ENCODE measurements at regions not wholly inside any gene's neighbourhood (a gene's known extent, or its start where the extent isn't known, plus 50 kb on each side); places are given as distances from the start of the nearest gene placed in this dataset.

DNA sequence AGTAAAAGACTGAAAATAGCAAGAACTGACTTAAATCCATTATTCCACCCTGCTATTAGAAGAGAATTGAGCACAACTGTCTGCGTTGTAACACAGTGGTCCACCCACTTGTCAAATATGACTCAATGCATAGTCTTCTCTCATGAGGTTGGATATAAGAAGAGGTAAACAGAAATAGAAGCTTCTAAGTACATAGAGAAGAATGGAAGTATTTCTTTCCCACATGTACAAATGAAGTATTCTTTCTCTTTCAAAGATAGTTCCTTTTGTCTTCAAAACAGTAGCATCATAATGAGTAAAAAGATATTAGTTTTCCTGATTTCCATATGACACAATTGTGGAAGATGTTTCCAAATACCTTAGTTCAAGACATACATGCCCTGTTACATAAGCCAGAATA, 348.6 kb upstream of the CCDC54 start:
- TF ChIP-seq, protein P1, sequence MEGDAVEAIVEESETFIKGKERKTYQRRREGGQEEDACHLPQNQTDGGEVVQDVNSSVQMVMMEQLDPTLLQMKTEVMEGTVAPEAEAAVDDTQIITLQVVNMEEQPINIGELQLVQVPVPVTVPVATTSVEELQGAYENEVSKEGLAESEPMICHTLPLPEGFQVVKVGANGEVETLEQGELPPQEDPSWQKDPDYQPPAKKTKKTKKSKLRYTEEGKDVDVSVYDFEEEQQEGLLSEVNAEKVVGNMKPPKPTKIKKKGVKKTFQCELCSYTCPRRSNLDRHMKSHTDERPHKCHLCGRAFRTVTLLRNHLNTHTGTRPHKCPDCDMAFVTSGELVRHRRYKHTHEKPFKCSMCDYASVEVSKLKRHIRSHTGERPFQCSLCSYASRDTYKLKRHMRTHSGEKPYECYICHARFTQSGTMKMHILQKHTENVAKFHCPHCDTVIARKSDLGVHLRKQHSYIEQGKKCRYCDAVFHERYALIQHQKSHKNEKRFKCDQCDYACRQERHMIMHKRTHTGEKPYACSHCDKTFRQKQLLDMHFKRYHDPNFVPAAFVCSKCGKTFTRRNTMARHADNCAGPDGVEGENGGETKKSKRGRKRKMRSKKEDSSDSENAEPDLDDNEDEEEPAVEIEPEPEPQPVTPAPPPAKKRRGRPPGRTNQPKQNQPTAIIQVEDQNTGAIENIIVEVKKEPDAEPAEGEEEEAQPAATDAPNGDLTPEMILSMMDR (IDR thresholded peaks at IDR 0.05), result no peak
- no peak for TF ChIP-seq EZH2 (IDR thresholded peaks at IDR 0.05)
- no peak for TF ChIP-seq EZH2phosphoT487 (IDR thresholded peaks at IDR 0.05)
- no peaks in the 10 kb centered on the region for H3K36me3 ChIP-seq

DNA sequence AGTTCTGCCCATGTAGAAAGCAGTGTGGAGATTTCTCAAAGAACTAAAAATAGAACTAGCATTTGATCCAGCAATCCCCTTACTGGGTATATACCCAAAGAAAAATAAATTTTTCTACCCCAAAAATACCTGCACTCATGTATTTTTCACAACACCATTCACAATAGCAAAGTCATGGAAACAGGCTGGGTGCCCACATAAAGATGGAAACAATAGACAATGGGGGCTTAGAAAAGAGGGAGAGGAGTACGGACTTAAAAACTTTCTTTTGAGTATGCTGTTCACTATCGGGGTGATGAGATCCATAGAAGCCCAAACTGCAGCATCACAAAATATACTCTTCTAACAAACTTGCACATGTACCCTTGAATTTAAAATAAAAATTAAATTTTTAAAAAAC, 345.1 kb upstream of the CCDC54 start:
- Mint-ChIP-seq H3K27ac (no peak overlapping the region), H3K36me3 (no peaks in the 10 kb centered on the region), H3K4me3 (no peak overlapping the region), H3K27me3 (ENCODE audit: insufficient read depth, low read depth) (no peaks in the 10 kb centered on the region), H3K4me1 (no peaks in the 10 kb centered on the region), H3K9me3 (peaks cover 5% of the 10 kb centered on the region)
- H4K20me1 ChIP-seq (ENCODE audit: low read depth), result no peaks in the 10 kb centered on the region
- DNase-seq (ENCODE audit: low spot score), result no peak
- H3K4me1 ChIP-seq, result no peaks in the 10 kb centered on the region
- H3F3A ChIP-seq (ENCODE audit: low read depth), result no peaks in the 10 kb centered on the region
- no peak overlapping the region for H3K27ac ChIP-seq
- H3K4me2 ChIP-seq, result no peak overlapping the region
- no peak overlapping the region for H3K4me3 ChIP-seq
- no peaks in the 10 kb centered on the region for H3K36me3 ChIP-seq
- H3K9me3 ChIP-seq (ENCODE audit: low read depth), result no peaks in the 10 kb centered on the region
- H2AFZ ChIP-seq (replicated peaks), result no peak overlapping the region
- TF ChIP-seq, protein P1 (IDR thresholded peaks at IDR 0.05), result no peak
- TF ChIP-seq EZH2phosphoT487 (IDR thresholded peaks at IDR 0.05) (no peak), EZH2 (IDR thresholded peaks at IDR 0.05) (no peak)
- H3K79me2 ChIP-seq (ENCODE audit: low read depth), result no peaks in the 10 kb centered on the region
- H3K9ac ChIP-seq, result no peak overlapping the region
- H3K27me3 ChIP-seq, result no peaks in the 10 kb centered on the region

More for the DNA sequence above, 348.6 kb upstream of the CCDC54 start:
- Mint-ChIP-seq H3K27ac (no peak overlapping the region), H3K4me3 (no peak overlapping the region), H3K27me3 (ENCODE audit: insufficient read depth, low read depth) (no peaks in the 10 kb centered on the region), H3K36me3 (no peaks in the 10 kb centered on the region), H3K9me3 (peaks cover 1% of the 10 kb centered on the region), H3K4me1 (no peaks in the 10 kb centered on the region)
- no peak for DNase-seq (ENCODE audit: low spot score)
- H3K79me2 ChIP-seq (ENCODE audit: low read depth), result no peaks in the 10 kb centered on the region
- no peak overlapping the region for H3K27ac ChIP-seq
- no peak overlapping the region for H2AFZ ChIP-seq (replicated peaks)
- no peak overlapping the region for H3K4me3 ChIP-seq
- no peaks in the 10 kb centered on the region for H3K4me1 ChIP-seq
- no peak overlapping the region for H3K9ac ChIP-seq
- no peaks in the 10 kb centered on the region for H3K9me3 ChIP-seq (ENCODE audit: low read depth)
- H3K27me3 ChIP-seq, result no peaks in the 10 kb centered on the region
- no peaks in the 10 kb centered on the region for H3F3A ChIP-seq (ENCODE audit: low read depth)
- H4K20me1 ChIP-seq (ENCODE audit: low read depth), result no peaks in the 10 kb centered on the region
- no peak overlapping the region for H3K4me2 ChIP-seq

DNA sequence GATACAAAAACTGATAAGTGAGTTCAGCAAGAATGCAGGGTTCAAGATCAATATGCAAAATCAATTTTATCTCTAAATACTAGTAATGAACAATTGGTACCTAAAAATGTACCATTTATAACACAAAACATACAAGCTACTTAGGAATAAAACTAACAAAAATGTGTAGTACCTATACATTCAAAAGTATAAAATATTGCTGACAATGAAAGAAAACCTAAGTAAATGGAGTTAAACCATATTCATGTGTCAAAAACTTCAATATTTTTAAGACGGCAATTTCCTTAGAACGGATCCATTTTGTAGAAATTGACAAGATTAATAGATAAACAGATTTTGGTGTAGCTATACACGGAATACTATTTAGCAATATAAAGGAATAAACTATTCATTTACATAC, 343.1 kb upstream of the CCDC54 start:
- Histone ChIP-seq H3K4me3 (no peak overlapping the region), H4K20me1 (ENCODE audit: low read depth) (no peaks in the 10 kb centered on the region), H3K9me3 (ENCODE audit: low read depth) (no peaks in the 10 kb centered on the region), H3K27ac (no peak overlapping the region), H3K4me2 (no peak overlapping the region), H3K27me3 (no peaks in the 10 kb centered on the region), H3K4me1 (no peaks in the 10 kb centered on the region), H3K79me2 (ENCODE audit: low read depth) (no peaks in the 10 kb centered on the region), H3K9ac (no peak overlapping the region), H2AFZ (replicated peaks) (no peak overlapping the region), H3F3A (ENCODE audit: low read depth) (no peaks in the 10 kb centered on the region), H3K36me3 (no peaks in the 10 kb centered on the region)
- H3K27me3 Mint-ChIP-seq (ENCODE audit: insufficient read depth, low read depth), result peaks cover 3% of the 10 kb centered on the region
- TF ChIP-seq EZH2 (IDR thresholded peaks at IDR 0.05), result no peak
- no peak for TF ChIP-seq EZH2phosphoT487 (IDR thresholded peaks at IDR 0.05)
- TF ChIP-seq, protein P1 (IDR thresholded peaks at IDR 0.05), result no peak
- H3K36me3 Mint-ChIP-seq, result no peaks in the 10 kb centered on the region
- H3K27ac Mint-ChIP-seq, result no peak overlapping the region
- H3K9me3 Mint-ChIP-seq, result peaks cover 16% of the 10 kb centered on the region
- no peak overlapping the region for H3K4me3 Mint-ChIP-seq
- no peak for DNase-seq (ENCODE audit: low spot score)
- no peaks in the 10 kb centered on the region for H3K4me1 Mint-ChIP-seq

Data from neural progenitor cell (in vitro differentiated cells).